SH-SY5Y (cell line): ENCODE measurements at regions not wholly inside any gene's neighbourhood (a gene's known extent, or its start where the extent isn't known, plus 50 kb on each side); places are given as distances from the start of the nearest gene placed in this dataset.

Source experiments
- GATA2 ChIP-seq: IDR thresholded peaks from 2 replicates; pipeline ENCODE4 v1.6.1; 2011; ENCODE audit warnings: mild to moderate bottlenecking, low read depth, low read length
- GATA3 ChIP-seq: IDR thresholded peaks from 2 replicates; pipeline ENCODE4 v1.6.1; 2011; ENCODE audit warnings: low read depth, mild to moderate bottlenecking, low read length, moderate library complexity

DNA sequence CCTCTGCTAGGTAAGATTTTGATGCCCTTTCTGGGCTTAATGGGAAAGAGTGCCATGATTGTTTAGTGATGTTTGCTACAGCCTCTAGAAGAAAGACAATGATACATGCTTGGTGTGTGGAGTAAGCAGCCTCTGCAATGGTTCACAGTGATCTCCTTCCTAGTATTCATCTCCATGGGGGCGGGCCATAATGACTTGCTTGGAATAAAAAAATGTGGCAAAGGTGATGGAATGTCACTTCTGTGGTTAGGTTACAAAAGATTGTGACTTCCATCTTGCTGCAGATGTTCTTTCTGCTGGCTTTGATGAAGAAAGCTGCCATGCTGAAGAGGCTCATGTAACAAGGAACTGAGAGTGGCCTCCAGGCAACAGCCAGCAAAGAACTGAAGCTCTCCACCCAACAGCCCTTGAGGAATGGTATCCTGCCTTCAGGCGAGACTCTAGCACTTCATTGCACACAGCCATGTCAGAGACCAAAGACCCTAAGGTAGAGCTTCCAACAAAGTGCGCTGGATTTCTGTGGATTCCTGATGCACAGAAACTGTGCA, 139.1 kb upstream of the LRIG1 start:
- no peak for TF ChIP-seq GATA2
- no peak for TF ChIP-seq GATA3

DNA sequence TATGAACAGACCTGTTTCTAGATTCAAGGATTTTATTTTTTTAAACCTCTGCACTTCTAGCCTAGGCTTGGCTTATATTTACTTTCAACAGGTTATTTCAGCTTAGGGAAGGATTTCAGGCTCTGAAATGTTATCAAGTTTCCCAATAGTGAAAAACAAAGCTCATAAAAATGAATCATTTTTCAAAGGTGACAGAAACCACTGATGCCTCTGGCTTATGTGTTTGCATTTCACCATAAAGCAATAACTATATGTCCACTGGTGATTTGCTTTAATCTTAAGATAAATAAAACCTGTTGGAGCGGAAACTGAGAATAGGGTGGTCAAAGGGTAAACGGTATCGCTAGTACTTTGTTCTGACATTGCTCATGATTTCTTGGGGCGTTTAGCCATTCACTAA, 141.2 kb upstream of the LRIG1 start:
- TF ChIP-seq GATA2 (no peak), GATA3 (no peak)

DNA sequence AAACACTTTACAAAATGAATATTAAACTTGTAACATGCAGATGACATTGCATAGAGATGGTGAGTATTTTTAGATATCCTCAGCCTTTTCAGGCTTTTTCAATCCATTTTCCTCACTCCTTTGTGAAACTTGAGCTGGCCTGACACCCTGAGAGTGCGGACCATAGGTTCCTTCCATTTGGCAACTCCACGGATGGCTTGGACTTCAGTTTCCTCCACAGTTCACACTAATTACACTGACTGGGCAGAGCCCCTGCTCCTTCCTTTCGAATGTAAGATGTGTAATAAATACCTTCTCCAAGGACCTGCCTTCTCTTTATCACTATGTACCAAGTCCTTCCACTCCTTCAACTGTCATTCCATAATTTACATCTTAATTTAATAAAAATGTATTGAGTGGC, 141.7 kb upstream of the LRIG1 start:
- no peak for TF ChIP-seq GATA2
- TF ChIP-seq GATA3: no peak

DNA sequence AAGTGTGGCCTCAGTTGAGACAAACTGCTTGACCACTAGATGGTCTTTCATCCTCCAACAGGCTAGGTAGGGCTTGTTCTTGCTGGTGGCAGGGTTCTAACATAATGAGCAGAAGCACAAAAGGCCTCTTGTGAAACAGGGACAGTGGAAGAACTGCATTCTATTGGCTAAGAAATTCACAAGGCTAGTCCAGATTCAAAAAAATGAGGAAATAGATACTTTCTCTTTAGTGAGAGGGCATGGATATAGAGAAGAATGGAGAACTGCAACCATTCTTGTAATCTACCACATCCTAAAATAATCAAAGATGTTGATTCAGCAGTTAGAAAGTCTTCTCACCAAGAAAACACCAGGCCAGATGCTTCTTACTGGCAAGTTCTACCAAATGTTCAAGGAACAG, 143.7 kb upstream of the LRIG1 start:
- TF ChIP-seq GATA3: no peak
- TF ChIP-seq GATA2: no peak

DNA sequence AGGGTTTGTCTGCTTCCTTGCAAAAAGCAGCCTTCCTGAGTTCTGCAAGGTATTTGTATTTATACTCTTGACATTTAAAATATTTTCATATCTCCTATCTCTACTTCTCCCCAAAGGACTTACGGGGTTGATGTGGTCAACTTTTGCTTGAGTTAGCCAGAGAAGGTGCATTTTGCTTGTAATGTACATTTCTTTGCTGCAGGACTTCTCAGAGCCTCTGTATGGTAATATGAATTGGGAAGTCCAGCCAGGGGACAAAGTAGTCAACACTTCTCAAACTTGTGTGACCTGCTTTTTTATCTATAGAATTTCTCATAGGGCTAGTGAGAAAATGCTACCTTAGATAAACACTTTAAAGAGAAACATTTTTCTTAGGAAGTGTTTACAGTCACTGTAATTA, 148.2 kb upstream of the LRIG1 start:
- TF ChIP-seq GATA2: no peak
- no peak for TF ChIP-seq GATA3

DNA sequence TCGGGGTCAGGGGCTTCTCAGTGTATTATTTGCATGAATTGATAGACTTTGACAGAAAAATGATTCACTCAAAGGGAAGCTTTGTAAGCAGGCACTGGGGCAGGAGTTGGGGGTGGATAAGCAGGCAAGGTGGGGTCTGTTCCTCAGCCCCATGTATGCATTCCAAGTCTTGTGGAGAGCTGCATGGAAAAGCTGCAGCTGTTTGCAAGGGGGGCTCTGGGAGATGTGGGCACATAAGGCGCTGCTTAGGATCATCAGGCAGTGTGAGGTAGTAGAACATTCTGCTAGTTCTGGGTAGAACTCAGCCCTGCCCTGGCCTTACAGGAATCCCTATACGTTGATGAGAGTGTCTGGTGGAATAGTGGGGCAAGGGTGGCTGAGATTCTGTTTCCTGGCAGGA, 154.2 kb upstream of the LRIG1 start:
- TF ChIP-seq GATA3 (no peak), GATA2 (no peak)

DNA sequence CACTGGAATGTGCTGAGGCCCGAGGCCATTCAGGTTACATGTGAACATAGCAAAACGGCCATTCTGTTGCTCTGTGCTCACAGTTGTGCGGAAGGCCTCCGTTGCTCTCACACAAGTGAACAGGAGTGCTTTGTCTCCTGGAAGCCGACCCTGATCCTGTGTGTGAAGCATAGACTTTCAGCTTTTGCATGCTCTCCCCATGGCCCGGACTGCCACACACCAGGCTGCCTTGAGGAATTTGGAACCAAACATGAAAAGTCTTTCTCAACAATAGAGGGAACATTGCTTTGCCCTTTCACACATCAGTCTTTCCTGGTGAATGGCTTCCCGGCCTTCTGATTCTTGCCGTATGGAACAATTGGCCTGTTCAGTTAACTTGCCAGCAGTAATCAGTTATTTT, 154.8 kb upstream of the LRIG1 start:
- TF ChIP-seq GATA2: no peak
- TF ChIP-seq GATA3: no peak

DNA sequence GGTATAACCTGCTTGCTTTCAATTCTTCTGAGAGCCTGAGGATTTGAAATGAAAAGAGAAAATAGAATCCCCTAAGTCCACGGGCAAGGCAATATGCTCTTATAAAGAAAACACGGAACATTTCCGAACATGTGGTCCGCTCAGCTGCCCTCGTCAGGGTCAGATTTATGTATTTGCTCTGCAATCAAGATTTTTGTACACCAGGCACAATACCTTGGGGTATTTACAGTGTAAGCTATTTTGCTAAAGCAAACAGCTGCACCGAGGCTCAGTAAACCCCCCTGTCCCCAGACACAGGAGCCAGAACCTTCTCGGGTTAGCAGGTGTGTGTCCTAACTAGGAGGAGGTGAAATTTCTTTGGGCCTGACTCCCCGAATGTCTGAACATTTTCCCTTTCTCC, 155.8 kb upstream of the LRIG1 start:
- TF ChIP-seq GATA2 (no peak), GATA3 (no peak)

DNA sequence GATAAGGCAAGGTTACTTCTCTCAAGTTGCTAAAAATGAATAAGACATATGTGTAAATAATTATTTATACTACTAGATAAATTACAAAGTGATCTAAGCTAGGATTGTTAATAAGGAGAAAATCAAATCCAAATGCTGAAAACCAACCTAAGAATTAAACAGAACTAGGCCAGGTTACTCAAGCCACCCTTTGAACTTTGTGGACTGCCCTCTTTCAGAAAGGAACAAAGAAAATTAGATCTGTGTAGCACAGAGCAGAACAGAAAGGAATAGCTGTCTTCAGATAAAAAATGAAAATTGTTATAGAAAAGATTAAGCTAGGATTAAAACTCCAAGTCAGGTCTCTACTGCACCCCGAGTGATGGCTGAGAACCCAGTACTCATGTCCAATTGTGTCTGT, 158.2 kb upstream of the LRIG1 start:
- TF ChIP-seq GATA2 (no peak), GATA3 (no peak)

DNA sequence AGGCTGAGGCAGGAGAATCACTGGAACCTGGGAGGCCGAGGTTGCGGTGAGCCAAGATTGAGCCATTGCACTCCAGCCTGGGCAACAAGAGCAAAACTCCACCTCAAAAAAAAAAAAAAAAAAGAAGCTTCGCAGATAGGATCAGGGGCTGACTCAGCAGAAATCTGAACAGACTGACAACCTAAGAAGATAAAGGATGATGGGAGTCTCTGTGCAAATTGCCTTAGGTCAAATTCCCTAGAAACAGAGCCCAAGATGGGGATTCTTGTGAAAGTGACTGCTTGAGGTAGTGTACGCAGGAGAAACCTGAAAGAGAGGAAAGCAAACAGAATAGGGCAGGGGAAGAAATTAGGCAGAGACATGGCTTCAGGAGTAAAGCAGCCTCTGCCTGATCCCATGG, 160.8 kb upstream of the LRIG1 start:
- TF ChIP-seq GATA3 (no peak), GATA2 (no peak)

DNA sequence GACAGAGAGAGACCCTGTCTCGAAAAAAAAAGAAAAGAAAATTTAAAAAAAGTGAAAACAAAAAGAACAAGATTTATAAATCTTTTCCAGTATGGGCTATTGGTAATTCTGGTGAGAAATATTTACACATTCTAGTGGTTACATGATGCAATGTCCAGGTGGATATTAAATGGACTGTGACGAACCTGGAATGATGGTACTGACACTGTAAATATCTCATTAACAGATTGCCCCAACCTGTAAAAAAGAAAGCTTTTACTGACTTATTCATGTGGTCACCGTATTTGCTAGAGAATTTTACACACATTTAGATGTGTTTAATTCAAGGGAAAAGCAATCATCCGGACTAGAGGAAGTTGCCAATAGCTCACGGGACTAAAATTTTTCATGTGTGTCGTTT, 162.1 kb upstream of the LRIG1 start:
- TF ChIP-seq GATA2 (no peak), GATA3 (no peak)

DNA sequence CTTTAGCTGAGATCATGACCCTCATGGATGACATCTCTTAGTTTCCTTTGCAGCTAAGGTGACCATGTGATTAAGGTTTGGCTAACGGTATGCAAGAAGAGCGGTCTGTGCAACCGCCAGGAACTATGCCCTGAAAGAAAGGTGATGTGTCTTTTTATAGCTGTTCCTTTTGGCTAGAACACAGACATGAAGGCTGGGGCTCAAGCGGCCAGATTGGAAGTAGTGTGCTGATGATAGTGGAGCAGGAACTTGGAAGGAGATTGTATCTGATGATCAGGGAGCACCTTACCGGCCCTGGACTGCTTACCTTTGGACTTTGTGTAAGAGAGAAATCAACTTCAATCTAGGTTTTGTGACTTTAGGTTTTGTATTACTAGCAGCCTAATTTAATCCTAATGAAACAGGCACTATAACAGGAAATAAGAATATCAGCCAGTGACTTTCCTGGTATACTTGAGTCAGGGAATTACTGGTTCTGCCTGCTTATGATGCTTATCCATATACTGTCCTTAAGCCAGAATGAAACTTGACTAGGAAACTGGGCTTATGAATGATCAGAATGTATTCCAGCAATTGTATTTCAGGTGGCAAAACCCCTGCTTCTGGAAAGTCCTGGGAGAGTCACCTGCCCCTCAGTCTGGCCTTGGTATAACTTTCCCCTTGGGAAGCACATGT, 164.3 kb upstream of the LRIG1 start:
- TF ChIP-seq GATA3: no peak
- TF ChIP-seq GATA2: no peak

DNA sequence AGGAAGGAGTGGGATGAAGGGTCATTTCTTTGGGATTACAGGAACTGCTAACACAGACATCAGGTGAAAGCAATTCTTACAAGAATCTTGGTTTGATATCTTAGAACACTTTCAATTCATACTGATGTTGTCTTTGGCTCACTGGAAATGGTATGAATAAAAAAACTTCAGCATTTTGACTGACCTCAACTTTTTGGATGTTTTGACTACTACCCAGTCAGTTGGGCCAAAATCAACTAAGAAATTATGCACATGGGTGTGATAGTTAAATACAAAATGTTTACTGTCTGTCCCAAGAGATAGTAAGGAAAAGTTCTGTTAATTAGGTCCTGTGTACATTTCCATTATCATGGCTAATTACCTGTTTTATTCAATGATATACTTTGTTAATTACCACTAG, 165.5 kb upstream of the LRIG1 start:
- TF ChIP-seq GATA2 (no peak), GATA3 (no peak)

DNA sequence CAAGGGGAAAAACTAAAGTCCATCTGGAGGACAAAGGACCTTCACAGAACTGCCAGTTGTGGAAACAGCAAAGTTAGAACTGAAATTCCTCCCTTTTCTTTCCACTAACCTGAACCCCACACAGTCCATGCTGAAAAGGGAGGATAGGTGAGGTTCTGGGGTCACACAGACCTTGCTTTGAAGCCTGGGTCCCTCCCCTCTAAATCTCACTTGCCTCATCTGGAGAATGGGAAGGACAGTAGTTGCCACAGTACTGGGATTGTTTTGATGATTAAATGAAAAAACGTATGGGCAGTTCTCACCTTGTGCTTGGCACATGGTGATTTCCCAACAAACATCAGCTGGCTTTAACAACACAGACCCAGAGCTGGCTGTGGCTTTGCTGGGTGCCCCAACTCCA, 166.4 kb upstream of the LRIG1 start:
- TF ChIP-seq GATA2 (no peak), GATA3 (no peak)

DNA sequence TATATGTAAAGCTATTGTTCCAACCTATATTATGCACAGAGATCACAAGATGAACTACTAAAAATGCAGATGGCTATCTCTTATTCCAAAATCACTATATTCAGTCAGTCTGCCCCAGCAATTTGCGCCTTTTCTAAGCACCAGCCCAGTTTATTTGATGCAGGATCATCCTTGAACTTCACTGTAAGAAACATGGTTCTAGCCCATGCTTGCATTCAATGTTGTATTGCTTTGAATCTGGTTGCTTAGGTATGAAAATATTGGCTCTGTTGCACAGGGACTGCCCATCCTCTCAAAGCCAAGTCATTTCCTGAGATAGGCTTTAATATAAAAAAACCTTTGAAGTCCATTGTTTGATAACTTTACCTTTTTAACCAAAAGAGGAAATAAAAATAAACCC, 170.5 kb upstream of the LRIG1 start:
- TF ChIP-seq GATA2 (no peak), GATA3 (no peak)

DNA sequence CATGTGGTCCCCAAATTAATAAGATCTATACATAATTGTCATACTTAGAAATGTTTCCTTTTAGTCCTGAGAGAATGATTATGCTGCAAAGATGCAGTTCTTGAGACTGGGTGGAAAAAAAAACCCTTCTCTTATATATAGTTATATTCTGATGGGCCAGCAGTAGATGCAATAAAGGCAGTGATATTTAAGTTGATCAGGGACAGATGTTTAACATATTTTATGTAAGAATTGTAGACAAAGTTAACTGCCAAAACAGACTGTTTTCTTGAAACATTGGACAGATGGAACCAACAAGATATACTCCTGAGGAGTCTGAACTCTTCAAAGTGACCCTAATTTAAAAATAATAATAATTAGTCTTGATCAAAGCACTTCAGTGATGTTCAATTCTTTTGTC, 172.0 kb upstream of the LRIG1 start:
- TF ChIP-seq GATA2 (no peak), GATA3 (no peak)
